ENCODE measurements at regions not wholly inside any gene's neighbourhood (a gene's known extent, or its start where the extent isn't known, plus 50 kb on each side); places are given as distances from the start of the nearest gene placed in this dataset.

GRCh38 chr4:59068722-59069418 is 1958.7 kb upstream of the IGFBP7 start (continued):
- TF ChIP-seq EP300 (IDR thresholded peaks at IDR 0.05; ENCODE audit: low read depth in 2 of 2, low read length in 2 of 2): no peak
- TF ChIP-seq EP300 (CRISPR knock-in tag; IDR thresholded peaks at IDR 0.05; ENCODE audit: borderline replicate concordance): no peak
- TF ChIP-seq NAIF1 (CRISPR knock-in tag; IDR thresholded peaks at IDR 0.05; ENCODE audit: borderline replicate concordance): no peak
- no peak for TF ChIP-seq FLYWCH1 (CRISPR knock-in tag; IDR thresholded peaks at IDR 0.05)
- TF ChIP-seq PBX3 (CRISPR knock-in tag; IDR thresholded peaks at IDR 0.05; ENCODE audit: borderline replicate concordance): no peak
- no peak for TF ChIP-seq ZSCAN30 (CRISPR knock-in tag; IDR thresholded peaks at IDR 0.05)
- TF ChIP-seq, protein P1, sequence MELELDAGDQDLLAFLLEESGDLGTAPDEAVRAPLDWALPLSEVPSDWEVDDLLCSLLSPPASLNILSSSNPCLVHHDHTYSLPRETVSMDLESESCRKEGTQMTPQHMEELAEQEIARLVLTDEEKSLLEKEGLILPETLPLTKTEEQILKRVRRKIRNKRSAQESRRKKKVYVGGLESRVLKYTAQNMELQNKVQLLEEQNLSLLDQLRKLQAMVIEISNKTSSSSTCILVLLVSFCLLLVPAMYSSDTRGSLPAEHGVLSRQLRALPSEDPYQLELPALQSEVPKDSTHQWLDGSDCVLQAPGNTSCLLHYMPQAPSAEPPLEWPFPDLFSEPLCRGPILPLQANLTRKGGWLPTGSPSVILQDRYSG (CRISPR knock-in tag; IDR thresholded peaks at IDR 0.05): no peak
- no peak for TF ChIP-seq FOSL2 (CRISPR knock-in tag; IDR thresholded peaks at IDR 0.05)
- TF ChIP-seq, protein P2, sequence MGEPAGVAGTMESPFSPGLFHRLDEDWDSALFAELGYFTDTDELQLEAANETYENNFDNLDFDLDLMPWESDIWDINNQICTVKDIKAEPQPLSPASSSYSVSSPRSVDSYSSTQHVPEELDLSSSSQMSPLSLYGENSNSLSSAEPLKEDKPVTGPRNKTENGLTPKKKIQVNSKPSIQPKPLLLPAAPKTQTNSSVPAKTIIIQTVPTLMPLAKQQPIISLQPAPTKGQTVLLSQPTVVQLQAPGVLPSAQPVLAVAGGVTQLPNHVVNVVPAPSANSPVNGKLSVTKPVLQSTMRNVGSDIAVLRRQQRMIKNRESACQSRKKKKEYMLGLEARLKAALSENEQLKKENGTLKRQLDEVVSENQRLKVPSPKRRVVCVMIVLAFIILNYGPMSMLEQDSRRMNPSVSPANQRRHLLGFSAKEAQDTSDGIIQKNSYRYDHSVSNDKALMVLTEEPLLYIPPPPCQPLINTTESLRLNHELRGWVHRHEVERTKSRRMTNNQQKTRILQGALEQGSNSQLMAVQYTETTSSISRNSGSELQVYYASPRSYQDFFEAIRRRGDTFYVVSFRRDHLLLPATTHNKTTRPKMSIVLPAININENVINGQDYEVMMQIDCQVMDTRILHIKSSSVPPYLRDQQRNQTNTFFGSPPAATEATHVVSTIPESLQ (CRISPR knock-in tag; conservative IDR thresholded peaks at IDR 0.05): no peak
- TF ChIP-seq NCOA5 (CRISPR knock-in tag; IDR thresholded peaks at IDR 0.05): no peak
- TF ChIP-seq, protein P3, sequence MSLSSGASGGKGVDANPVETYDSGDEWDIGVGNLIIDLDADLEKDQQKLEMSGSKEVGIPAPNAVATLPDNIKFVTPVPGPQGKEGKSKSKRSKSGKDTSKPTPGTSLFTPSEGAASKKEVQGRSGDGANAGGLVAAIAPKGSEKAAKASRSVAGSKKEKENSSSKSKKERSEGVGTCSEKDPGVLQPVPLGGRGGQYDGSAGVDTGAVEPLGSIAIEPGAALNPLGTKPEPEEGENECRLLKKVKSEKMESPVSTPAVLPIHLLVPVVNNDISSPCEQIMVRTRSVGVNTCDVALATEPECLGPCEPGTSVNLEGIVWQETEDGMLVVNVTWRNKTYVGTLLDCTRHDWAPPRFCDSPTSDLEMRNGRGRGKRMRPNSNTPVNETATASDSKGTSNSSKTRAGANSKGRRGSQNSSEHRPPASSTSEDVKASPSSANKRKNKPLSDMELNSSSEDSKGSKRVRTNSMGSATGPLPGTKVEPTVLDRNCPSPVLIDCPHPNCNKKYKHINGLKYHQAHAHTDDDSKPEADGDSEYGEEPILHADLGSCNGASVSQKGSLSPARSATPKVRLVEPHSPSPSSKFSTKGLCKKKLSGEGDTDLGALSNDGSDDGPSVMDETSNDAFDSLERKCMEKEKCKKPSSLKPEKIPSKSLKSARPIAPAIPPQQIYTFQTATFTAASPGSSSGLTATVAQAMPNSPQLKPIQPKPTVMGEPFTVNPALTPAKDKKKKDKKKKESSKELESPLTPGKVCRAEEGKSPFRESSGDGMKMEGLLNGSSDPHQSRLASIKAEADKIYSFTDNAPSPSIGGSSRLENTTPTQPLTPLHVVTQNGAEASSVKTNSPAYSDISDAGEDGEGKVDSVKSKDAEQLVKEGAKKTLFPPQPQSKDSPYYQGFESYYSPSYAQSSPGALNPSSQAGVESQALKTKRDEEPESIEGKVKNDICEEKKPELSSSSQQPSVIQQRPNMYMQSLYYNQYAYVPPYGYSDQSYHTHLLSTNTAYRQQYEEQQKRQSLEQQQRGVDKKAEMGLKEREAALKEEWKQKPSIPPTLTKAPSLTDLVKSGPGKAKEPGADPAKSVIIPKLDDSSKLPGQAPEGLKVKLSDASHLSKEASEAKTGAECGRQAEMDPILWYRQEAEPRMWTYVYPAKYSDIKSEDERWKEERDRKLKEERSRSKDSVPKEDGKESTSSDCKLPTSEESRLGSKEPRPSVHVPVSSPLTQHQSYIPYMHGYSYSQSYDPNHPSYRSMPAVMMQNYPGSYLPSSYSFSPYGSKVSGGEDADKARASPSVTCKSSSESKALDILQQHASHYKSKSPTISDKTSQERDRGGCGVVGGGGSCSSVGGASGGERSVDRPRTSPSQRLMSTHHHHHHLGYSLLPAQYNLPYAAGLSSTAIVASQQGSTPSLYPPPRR (CRISPR knock-in tag; IDR thresholded peaks at IDR 0.05; ENCODE audit: borderline replicate concordance): no peak
- TF ChIP-seq ZNF879 (CRISPR knock-in tag; IDR thresholded peaks at IDR 0.05): no peak
